GM19043 (cell line): ENCODE measurements at regions not wholly inside any gene's neighbourhood (a gene's known extent, or its start where the extent isn't known, plus 50 kb on each side); places are given as distances from the start of the nearest gene placed in this dataset.

ENCODE experiments used
- ATAC-seq: cut with Tn5 transposase; IDR thresholded peaks from one replicate; pipeline ENCODE4 v1.9.1; 2021; ENCODE audit warnings: low read depth; ENCODE audit not compliant: unreplicated experiment

DNA sequence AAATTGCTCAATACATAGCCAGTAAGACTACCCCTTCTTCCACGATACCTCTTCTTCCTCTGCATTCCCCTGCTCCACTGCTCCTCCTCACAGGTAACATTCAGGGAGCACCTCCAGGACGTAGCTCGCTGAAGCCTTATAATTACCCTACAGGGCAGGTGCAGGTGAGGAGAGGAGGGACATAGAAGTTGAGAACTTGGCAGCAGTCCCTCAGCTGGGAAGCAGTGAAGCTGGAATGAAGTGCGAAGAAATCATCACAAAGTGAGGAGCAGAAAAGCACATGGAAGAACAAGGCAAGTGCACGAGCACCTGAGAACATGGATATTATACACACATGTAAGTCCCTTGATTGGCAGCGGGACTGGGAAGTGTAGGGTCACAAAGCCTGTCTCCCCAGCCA, 118.2 kb downstream of the HSD17B3 start:
- ATAC-seq: no peak

DNA sequence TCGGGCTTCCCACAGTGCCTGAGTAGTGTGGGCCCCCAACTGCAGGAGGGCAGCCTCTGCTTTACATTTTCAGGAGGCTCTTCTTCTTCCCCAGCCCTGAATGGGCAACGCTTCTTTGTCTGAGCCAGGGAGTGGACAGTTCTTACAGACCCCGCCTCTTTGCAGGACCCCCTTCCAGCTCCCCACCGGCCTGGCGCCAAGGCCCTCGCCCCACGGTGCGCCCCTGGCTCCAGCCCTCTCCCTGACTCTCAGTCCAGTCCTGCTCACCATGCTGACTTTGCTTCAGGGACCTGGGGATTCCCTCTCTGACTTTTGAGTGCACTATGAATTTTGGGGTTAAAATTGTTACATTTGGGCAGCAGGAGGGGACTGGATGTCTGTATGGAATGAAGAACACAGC, 123.8 kb downstream of the HSD17B3 start:
- no peak for ATAC-seq

DNA sequence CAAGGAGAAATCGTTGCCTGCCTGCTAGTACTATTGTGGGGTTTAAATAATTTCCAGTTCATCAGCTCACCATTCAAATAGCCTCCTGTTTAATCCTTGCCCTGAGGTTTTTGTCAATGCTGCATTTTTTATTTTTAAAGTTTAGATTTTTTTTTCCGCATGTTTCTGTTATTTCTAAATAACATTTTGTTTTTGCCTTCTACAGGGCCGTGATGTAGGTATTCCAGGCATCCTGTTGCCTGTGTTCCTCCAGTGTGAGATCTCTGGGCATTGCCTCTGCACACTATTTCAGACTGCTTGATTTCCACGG, 124.3 kb downstream of the HSD17B3 start:
- no peak for ATAC-seq

DNA sequence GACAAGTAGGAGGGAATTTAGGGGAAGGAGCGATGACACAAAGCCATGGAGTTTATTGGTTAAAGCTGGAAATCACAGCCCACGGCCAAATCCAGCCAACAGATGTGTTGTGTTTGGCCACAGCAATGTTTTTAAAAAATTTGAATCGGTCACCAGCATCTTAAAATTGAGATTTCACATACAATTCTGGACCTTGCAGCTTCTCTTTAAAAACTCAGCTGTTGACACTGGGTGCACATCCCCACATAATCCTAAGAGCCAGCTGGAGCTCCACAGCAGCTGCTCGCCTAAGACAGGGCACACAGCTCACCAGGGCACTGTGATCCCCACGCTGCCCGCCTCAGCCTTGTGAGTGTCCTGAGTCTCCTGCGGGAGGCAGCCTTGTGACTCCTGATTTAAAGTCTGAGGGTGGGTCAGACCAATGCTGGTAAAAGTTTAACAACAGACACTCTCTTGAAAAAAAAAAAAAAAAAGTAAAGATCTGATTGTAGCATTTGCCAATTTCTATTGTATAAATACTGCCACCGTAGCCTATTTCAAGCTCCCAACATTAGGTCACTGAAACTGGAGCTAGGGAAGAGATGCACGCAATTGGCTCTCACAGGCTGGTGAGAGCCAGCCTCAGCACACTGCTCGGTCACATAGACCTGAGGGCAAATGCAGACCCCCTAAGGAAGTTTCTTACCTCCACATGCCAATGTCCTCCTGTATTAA, 124.8 kb downstream of the HSD17B3 start:
- ATAC-seq: no peak

DNA sequence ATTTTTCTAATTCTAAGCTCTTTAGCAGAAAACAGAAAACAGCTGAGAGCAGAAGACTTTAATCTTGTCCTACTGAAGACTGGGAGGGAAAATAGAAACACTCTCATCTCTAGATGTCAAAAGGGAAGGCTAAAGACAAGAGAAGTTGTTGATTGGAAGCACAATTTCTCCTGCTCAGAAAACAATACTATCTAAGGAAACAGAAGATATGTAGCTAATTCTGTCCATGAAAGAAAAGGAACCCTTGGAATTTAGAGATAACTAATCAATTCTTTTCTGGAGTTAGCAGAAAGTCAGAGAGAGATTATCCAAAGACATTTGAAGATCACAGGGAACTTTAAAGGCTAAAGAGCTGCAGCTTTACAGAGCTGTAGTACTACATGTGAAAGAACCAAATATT, 126.2 kb downstream of the HSD17B3 start:
- no peak for ATAC-seq

DNA sequence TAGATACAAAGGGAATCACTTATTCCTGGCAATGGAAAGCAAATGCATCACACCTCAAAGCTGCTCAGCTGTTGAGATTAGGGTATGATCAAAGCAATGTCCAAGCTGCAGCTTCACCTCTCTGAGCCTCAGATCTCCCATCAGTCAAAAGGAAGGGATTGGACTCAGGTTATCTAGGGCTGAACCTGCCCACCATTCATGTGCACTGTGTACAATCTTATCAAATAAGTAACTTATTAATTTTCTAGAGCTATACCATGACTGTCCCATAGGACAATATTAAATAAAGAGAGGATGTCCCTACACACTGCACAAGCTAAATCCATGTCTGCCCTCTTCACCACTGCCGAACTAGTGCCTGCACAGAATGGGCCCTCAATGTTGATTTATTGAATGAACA, 127.0 kb downstream of the HSD17B3 start:
- no peak for ATAC-seq

DNA sequence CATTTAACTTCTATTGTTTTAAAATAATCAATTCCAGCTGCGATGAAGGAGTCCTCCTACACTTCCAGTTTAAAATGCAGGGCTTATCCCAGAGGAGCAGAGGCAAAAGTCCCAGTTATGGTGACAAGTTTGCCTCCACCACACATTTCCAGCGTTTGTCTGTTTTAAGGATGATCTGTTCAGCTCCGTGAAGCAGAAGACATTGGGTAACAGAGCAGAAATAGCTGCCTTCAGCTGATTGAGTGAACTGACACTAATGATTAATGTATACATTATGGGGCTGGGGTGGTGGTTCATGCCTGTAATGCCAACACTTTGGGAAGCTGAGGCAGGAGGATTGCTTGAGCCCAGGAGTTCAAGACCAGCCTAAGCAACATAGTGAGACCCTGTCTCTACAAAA, 127.6 kb downstream of the HSD17B3 start:
- ATAC-seq: no peak

DNA sequence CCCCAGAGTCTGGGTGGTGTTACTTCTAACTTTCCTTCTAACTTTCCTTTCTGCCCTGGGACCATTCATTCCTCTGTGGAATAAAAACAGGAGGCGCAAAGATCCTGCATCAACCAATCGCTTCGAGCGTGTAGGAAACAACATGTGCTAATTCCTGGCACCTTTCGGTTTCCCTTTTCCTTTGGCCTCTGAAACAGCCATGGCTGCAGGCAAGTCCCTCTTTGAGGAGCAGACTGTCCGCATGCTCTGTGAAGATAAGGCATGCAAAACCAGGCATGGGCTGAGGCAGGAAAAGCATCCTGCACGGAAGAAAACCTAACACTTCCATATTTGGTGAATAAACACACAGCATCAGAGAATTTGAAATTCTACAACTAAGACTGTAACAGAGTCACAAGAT, 128.3 kb downstream of the HSD17B3 start:
- ATAC-seq: no peak

DNA sequence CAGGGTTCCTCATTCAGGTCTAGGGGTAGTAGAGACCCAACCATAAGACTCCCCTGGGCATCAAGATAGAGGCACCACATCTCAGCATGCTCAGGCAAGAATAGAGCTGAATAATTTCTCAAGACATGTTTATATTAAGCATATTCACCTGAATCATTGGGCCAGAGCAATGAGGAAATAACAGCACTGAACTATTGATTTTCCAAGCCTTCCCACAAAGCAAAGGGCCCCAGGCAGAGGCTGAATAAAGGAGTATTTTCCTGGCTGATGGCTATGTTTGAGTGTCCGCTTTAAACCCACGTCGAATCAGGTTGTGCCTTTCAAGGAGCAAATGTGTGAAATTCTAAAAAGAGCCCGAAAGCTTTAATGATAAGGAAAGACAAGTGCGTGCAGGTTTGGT, 129.2 kb downstream of the HSD17B3 start:
- no peak for ATAC-seq

DNA sequence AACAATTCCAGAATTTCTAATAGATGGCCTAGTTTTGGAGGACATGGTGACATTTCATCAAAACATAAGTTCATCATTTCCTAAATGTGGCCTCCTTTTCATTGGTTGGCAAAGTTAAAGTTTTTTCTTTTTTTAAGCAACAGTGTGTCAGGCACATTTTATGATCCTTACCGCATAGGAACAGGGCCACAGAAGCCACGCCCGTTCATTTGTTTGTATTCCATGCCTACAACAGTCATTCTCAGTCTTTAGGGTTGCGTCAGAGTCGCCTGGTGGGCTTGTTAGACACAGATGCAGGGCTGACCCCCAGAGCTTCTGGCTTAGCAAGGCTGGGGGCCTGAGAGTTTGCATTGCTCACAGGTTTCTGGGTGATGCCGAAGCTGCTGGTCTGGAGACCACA, 130.2 kb downstream of the HSD17B3 start:
- ATAC-seq: no peak

DNA sequence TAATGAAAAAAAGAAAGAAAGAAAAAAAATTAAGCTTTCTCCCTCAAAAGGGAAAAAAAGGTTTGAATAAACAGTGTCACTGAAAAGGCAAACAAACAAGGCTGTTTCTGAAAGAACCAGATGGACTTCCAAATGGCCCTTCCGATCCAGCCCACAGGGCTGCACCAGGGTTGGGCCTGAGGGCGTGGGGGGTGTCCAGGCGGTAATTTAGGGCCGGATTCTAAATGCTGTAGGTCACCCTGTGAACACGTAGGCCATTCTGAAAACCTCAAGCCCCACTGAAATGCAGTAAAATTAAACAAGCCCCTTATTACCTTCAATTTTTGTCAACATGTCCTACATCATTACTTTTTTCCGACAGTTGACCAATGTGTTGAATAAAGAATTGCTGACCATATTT, 132.1 kb downstream of the HSD17B3 start:
- ATAC-seq: no peak

DNA sequence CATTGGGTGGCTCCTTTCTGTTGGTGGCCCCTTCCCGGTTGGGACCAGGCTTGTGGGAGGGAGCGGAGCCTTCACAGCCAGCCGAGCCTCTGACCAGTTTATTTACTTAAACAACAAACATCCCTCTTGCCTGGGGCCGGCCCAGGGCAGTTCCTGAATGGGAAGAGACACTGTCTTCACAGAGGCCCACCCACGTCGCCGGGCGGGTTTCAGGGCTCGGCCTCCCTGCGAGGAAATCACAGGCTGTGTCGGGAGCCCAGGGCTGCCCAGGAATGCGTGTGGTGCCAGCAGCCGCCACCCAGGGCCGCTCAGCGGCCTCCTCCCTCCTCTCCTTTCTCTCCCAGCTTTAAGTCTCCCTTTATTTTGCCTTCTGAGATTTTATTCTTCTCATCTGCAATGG, 132.5 kb downstream of the HSD17B3 start:
- no peak for ATAC-seq

DNA sequence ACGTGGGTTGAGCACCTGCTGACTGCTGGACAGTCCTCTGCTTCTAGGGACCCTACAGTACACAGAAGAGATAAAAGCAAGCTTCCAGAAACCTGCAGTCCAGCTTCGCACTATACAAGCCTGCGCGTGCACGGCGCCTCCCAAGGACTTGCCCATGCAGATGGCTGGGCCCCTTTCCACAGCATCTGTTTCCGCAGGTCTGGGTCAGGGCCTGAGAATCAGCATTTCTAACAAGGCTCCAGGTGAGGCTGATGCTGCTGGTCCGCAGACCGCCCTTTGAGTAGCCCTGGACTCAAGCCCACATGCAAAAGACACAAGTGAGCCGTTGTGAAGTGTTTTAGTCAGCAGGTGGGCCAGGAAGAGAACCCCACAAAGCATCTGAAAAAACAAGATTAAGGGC, 133.1 kb downstream of the HSD17B3 start:
- ATAC-seq: no peak

DNA sequence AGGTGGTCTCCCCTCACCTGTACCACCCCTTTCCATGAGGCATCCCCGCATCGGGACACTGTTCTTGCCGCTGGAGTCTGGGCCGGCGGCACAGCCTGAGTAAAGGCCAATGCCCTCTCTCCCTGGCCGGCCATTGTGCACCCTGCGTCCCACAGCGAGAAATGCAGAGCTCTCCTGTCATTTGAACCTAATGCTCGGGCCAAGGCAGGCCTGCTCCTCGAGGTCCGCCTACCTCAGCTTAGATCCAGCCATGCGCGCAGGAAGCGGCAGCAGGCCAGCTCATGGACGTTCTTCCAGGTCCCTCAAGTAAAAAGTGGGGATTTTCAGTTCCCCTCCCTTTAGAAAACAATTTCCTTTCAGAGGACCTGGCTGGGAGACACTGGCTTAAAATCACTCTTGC, 135.0 kb downstream of the HSD17B3 start:
- no peak for ATAC-seq

DNA sequence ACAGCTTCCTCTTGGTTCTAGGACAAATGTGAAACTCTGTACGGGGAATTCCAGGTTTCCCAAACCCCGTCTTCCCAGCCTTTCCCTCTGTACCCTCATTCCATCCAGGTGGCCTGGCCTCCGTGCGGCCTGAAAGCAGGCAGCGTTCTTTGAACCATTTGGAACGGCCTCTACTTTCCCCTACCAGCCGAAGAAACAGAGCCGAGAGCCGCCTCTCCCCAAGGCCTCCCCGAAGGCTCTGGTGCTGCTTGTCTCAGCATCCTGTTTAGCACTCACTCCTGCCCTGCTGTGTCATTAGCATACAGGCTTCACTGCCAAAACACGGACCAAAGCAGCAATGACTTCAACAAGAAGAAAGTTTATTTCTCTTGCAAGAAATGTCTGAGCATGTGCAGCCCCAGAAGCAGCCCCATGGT, 137.7 kb downstream of the HSD17B3 start:
- no peak for ATAC-seq

DNA sequence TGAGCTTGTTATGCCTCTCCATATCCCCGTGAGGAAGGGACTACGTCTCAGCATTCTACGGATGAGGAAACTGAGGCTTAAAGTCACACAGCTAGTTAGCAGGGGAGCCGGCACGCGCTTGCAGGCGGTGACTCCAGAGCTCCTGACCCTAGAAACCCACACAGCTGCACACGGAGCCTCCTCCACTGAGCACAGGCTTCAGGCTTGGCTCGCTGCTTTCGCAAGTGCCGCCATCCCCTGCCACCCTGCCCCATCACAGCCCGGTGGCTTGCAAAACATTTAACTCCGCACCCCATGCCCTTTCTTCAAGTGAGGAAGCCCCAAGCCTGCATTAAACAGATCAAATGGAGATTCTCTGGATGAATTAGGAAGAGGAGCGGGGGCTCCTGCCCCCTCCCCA, 138.3 kb downstream of the HSD17B3 start:
- no peak for ATAC-seq

DNA sequence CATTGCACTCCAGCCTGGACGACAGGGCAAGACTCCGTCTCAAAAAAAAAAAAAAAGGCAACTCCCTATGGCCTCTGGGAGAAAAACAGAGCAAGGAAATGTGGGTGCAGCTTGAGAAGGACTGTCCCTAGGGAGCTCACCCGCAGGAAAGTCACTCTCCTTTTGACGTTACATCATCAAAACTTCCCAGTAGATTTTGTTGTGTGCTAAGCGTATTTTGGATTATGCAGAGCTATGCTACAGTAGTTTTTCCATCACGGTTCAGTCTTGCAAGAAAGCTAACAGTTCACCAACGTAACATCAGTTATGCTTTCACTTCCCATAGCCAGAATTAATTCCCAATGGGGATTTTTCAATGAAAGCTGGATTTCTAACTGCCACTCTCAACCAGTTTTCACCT, 138.8 kb downstream of the HSD17B3 start:
- ATAC-seq: no peak

DNA sequence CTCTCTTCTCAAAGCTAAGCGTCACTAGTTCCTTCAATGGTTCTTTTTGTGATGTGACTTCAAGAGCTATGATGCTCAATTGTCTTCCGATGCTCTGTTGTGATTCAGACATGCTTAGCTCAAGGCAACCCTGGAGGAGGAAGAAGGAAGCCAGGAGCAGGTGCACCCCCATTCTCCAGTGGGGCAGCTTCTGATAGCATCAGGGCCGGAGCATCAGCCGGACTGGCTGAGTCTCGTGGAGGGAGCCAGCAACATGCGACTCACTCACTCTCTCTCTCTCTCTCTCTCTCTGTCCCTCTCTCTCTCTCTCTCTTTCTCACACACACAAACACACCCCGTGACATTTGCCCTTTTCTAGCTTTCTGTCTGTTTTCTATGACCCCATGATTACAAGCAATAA, 140.2 kb downstream of the HSD17B3 start:
- no peak for ATAC-seq

DNA sequence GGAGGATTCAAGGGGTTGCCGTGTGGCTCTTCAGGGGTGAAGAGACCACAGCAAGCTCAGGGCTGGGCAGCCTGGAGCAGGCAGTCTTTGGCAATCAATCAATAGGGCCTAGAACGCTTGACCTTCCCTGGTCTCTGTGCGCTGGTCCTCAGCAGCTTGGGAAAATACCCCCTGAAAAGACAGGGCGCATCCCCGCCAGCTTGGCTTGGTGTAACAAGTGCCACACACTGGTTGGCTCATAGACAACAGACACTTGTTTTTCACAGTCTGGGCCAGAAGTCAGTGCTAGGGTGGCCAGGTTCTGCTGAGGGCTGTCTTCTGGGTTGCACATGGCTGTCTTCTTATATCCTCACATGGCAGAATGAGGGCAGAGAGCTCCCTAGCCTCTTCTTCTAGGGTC, 141.1 kb downstream of the HSD17B3 start:
- no peak for ATAC-seq

DNA sequence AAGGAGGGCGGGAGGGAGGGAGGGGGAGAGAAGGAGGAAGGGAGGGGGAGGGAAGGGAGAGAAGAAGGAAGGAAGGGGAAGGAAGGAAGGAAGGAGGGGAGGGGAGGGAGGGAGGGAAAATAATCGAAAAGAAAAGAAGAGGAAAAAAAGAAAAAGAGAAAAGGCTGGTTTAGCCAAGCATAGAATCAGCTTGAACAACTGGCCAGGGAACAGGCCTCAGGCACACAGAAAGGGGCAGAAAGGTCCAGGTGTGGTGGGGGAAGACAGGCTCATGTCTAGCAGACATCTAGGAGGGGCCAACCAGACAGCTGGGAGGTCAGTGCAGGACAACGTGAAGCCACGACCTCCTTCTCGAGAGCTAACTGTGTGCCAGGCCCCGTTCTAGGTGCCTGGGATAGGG, 141.8 kb downstream of the HSD17B3 start:
- no peak for ATAC-seq

DNA sequence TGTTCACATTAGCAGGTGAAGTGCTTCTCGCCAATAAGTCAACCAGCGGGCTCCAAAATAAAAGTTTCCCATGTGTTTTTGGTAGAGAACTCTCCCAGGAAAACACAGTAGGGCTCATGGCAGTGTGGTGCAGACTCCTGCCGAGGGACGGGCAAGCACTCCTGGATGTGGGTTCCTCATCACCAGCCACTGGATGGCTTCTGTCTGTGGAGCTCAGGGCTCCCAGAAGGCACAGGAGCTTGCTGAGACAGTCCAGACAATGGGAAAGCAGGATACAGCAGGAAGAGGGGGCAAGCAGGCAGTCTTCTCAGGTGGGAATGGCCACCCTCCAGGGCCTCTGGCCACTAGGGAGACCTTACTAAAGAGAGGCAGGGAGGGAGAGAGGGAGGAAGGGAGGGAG, 142.4 kb downstream of the HSD17B3 start:
- ATAC-seq: no peak

DNA sequence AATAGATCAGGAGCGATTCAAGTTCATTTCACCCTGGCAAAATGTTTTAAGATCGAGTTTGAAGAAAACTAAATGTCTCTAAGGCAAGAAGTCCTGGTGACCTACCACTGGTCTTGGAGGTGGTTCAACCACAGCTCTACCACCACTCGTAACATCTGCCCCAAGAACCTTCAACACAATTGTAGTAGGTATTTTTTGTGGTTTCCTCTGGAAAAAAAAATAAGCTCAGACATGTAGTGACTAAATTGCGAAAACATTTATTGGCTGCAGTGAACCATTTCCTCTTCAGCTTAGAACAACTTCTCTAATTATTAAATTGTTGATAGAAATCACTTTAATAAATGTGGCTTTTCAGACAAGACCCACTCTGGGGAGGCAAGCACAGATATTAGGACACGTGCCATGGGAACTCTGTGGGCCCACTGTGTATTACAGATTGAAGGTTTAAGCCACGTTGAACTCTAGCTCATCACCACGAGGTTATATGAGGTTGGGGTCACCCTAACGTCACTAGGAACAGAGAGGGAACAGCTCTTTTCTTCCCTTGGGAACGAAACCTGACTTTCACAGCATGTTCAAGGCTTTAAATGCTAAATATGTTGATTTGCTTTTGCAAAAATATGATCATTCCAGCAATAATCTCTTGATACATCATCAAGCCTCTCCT, 142.9 kb downstream of the HSD17B3 start:
- ATAC-seq: no peak

DNA sequence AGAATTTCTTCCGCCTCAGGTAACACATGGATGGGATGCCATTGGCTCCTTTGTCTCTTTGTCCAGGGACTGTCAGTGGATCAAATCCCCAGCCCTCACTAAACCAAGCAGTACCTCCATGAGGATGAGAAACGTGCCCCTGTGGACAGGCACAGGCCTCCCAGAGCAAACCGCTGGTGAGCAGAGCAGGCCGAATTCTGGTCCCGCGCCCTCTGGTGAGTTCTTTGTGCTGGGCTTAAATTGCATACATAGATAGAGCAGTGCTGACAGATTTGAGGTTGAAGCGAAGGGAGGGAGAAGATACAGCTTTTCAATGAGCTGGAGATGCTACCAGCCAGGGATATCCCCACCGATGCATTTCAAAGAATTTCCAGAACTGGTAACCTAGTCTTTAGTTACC, 143.8 kb downstream of the HSD17B3 start:
- ATAC-seq: no peak
